H1 (cell line): ENCODE measurements at regions not wholly inside any gene's neighbourhood (a gene's known extent, or its start where the extent isn't known, plus 50 kb on each side); places are given as distances from the start of the nearest gene placed in this dataset.

Source experiments
- KDM1A ChIP-seq: fragments of 200-600, 300-600 bp; sonication (generic); IDR thresholded peaks from 2 replicates; pipeline ENCODE4 v1.7.1; 2016; ENCODE audit warnings: mild to moderate bottlenecking, low read length, borderline replicate concordance
- TBP ChIP-seq: IDR thresholded peaks from 2 replicates; pipeline ENCODE4 v1.6.1; 2011; ENCODE audit warnings: low read depth, low read length, improper control_type of control experiment
- TF ChIP-seq, protein P1 (sequence below): IDR thresholded peaks from 2 replicates; pipeline ENCODE4 v1.6.1; 2012; ENCODE audit warnings: inconsistent platforms

DNA sequence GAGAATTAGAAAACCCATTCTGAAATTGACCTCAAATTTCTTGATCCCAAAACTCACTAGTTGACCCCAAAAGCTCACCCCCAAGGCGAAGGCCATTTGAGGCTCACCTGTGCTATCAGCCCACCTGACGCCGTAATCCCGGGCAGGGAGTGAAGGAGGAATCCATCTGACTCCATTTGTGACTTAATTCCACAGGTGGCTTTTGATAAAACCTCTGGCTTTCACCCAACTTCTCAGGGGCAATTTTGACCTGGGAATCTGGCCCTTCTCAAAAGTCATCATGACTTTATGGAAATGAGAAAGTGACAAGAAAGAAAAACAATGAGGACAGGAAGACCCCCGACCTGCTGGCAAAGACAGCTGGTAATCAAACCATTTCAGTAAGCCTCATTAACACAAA lies 86.9 kb upstream of the SALL3 start (continued):
- TF ChIP-seq, protein P1, sequence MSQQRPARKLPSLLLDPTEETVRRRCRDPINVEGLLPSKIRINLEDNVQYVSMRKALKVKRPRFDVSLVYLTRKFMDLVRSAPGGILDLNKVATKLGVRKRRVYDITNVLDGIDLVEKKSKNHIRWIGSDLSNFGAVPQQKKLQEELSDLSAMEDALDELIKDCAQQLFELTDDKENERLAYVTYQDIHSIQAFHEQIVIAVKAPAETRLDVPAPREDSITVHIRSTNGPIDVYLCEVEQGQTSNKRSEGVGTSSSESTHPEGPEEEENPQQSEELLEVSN: no peak
- TF ChIP-seq KDM1A: no peak
- TF ChIP-seq TBP: no peak
